ENCODE measurements at regions not wholly inside any gene's neighbourhood (a gene's known extent, or its start where the extent isn't known, plus 50 kb on each side); places are given as distances from the start of the nearest gene placed in this dataset.
"Not testable (repeated sequence)": the region's sequence is repeated elsewhere in the genome, so short reads cannot be mapped to it uniquely, and the experiment has no call there.

DNA sequence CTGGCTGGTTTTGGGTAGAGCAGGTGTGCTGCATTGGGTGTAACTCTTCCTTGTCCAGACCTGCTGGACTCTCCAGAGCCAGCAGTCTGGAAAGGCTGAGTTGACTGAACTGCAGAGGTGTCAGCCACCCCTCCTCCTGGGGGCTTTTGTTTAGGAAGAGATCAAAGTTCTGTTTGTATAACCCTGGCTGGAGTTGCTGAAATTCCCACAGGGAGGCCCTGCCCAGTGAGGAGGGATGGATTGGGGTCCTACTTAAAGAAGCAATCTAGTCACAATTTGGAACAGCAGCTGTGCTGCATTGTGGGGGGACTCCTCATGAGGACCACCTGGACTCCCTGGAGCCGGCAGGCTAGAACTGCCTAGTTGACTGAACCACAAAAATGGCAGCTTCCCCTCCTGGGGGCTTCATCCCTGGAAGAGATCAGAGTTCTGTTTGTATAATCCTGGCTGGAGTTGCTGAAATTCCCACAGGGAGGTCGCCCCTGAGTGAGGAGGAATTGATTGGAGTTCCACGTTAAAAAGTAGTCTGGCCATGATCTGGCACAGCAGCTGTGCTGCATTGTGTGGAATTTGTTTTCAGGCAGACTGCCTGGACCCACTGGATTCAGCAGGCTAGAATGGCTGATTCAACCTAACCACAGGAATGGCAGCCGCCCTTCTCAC is 264.9 kb upstream of the ZC4H2 start:
- TF ChIP-seq, protein P1, sequence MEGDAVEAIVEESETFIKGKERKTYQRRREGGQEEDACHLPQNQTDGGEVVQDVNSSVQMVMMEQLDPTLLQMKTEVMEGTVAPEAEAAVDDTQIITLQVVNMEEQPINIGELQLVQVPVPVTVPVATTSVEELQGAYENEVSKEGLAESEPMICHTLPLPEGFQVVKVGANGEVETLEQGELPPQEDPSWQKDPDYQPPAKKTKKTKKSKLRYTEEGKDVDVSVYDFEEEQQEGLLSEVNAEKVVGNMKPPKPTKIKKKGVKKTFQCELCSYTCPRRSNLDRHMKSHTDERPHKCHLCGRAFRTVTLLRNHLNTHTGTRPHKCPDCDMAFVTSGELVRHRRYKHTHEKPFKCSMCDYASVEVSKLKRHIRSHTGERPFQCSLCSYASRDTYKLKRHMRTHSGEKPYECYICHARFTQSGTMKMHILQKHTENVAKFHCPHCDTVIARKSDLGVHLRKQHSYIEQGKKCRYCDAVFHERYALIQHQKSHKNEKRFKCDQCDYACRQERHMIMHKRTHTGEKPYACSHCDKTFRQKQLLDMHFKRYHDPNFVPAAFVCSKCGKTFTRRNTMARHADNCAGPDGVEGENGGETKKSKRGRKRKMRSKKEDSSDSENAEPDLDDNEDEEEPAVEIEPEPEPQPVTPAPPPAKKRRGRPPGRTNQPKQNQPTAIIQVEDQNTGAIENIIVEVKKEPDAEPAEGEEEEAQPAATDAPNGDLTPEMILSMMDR (IDR thresholded peaks at IDR 0.05) = no peak
- TF ChIP-seq POLR2A (IDR thresholded peaks at IDR 0.05) = no peak

DNA sequence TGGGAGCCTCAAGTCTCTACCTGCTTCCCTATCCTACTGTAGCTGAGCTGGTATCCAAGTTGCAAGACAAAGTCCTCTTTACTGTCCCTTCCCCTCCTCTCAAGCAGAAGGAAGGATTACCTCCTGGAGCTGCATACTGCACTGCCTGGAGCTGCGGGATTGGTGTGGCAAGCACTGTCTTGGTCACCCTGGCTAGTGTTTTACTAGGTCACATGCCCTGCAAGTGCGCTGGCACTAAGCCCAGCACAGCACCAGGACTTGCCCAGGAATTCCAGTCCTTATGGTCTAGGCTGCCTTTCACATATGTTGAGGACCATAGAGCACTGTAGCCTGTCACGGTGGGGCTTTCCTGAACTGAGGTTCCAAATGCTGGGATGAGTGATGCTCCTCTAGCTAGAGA is 227.3 kb upstream of the ZC4H2 start:
- no peak for DNase-seq
- Histone ChIP-seq H3K36me3 (no peaks in the 10 kb centered on the region), H3K9me3 (no peaks in the 10 kb centered on the region), H3K4me1 (no peaks in the 10 kb centered on the region), H3K4me3 (no peak overlapping the region), H3K27ac (no peak overlapping the region), H3K27me3 (no peaks in the 10 kb centered on the region)
- intact Hi-C loops (cut with DNase I; ENCODE audit: low total_unique reads) = no loop called here
- TF ChIP-seq, protein P1 (IDR thresholded peaks at IDR 0.05) = no peak
- no peak for TF ChIP-seq POLR2A (IDR thresholded peaks at IDR 0.05)

More for the DNA sequence above, 264.9 kb upstream of the ZC4H2 start:
- H3K36me3 ChIP-seq = no peaks in the 10 kb centered on the region
- H3K4me3 ChIP-seq = no peak overlapping the region
- intact Hi-C loops (cut with DNase I; ENCODE audit: low total_unique reads) = no loop called here
- no peaks in the 10 kb centered on the region for H3K4me1 ChIP-seq
- no peaks in the 10 kb centered on the region for H3K27me3 ChIP-seq
- H3K9me3 ChIP-seq = peaks cover 0 to 15% of the 10 kb centered on the region in 2 donors
- no peak overlapping the region for H3K27ac ChIP-seq
- no peak for DNase-seq

DNA sequence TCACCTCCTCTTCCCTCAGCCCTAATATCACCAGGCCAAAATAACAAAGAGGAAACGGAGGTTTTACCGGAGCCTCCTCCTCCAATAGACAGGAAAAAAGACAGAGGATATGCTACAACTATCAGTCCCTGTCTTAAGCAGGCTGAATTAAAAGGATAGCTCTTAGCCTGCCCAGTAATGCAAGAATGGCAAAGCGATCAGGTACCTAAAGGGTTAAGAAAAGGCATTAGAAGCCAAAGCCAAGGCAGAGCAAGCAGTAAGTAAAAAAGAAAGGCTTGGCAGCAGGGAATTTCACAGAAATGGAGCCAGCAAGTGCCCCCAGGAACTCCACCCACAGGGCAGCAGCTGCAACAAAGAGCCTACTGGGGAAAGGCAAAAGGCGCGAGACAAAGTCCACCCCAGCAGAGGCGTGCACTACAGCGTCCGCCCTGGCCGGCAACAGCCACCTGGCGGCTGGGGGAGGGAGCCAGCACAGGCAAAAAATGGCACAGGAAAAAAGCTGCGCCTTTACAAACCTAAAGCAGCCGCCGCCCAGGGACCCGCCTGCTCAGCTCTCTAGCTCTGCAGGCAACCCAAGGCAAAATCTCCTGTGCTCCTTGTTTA is 220.6 kb upstream of the ZC4H2 start:
- Histone ChIP-seq H3K4me3 (no peak overlapping the region), H3K27ac (no peak overlapping the region), H3K4me1 (no peaks in the 10 kb centered on the region), H3K9me3 (no peaks in the 10 kb centered on the region), H3K27me3 (no peaks in the 10 kb centered on the region), H3K36me3 (no peaks in the 10 kb centered on the region)
- TF ChIP-seq, protein P1 (IDR thresholded peaks at IDR 0.05) = peak in 1 of 4 experiments; percentile 5
- no peak for TF ChIP-seq POLR2A (IDR thresholded peaks at IDR 0.05)
- DNase-seq = no peak
- intact Hi-C loops (cut with DNase I; ENCODE audit: low total_unique reads) = no loop called here

DNA sequence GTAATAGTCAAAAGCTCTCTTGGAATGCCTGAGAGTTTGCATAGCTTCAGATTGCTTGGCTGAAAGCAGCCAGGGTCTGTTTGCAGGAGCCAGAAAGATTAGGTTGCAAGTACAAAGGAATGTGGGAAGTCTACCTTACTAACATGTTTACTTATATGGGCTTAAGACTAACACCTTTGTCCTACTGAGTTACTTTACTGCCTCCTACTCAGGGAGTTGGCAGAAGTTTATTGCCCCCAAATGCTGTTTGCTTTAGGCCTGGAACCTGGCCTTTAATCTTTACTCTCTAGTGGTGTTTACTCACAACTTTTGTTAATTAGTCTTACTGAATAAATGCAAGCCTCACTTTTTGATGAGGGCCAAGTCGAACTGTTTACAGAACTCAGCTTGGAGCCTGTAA is 219.4 kb upstream of the ZC4H2 start:
- H3K27ac ChIP-seq = no peak overlapping the region
- H3K27me3 ChIP-seq = no peaks in the 10 kb centered on the region
- no peaks in the 10 kb centered on the region for H3K36me3 ChIP-seq
- no peak for TF ChIP-seq POLR2A (IDR thresholded peaks at IDR 0.05)
- TF ChIP-seq, protein P1 (IDR thresholded peaks at IDR 0.05) = no peak
- no peak overlapping the region for H3K4me3 ChIP-seq
- H3K4me1 ChIP-seq = no peaks in the 10 kb centered on the region
- H3K9me3 ChIP-seq = no peaks in the 10 kb centered on the region
- intact Hi-C loops (cut with DNase I; ENCODE audit: low total_unique reads) = no loop called here
- no peak for DNase-seq

DNA sequence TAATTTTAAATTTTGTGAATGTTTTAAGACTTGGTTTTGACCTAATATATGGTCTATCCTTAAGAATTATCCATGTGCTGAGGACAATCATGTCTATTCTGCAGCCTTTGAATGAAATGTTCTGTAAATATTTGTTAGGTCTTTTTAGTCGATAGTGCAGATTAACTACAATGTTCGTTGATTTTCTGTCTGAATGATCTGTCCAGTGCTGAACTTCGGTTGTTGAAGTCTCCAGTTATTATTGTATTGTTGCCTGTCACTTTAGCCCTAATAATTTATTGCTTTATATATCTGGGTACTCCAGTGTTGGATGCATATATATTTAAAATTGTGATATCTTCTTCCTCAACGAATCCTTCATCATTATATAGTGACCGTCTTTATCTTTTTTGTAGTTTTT is 218.3 kb upstream of the ZC4H2 start:
- no peak for DNase-seq
- TF ChIP-seq, protein P1 (IDR thresholded peaks at IDR 0.05) = no peak
- TF ChIP-seq POLR2A (IDR thresholded peaks at IDR 0.05) = no peak
- H3K27ac ChIP-seq = no peak overlapping the region
- H3K36me3 ChIP-seq = no peaks in the 10 kb centered on the region
- no peaks in the 10 kb centered on the region for H3K9me3 ChIP-seq
- intact Hi-C loops (cut with DNase I; ENCODE audit: low total_unique reads) = no loop called here
- no peak overlapping the region for H3K4me3 ChIP-seq
- H3K27me3 ChIP-seq = no peaks in the 10 kb centered on the region
- H3K4me1 ChIP-seq = no peaks in the 10 kb centered on the region

DNA sequence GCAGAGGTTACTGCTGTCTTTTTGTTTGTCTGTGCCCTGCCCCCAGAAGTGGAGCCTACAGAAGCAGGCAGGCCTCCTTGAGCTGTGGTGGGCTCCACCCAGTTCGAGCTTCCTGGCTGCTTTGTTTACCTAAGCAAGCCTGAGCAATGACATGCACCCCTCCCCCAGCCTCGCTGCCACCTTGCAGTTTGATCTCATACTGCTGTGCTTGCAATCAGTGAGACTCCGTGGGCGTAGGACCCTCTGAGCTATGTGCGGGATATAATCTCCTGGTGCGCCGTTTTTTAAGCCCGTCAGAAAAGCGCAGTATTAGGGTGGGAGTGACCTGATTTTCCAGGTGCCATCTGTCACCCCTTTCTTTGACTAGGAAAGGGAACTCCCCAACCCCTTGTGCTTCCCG is 187.1 kb upstream of the ZC4H2 start:
- H3K27ac ChIP-seq; H3K4me1 ChIP-seq; H3K4me3 ChIP-seq; H3K36me3 ChIP-seq; H3K27me3 ChIP-seq; intact Hi-C loops (cut with DNase I; ENCODE audit: low total_unique reads); DNase-seq: not testable (repeated sequence)
- peaks cover 0 to 14% of the 10 kb centered on the region in 2 donors for H3K9me3 ChIP-seq
